Sciatic nerve (tissue), 2 donors: ENCODE measurements at regions not wholly inside any gene's neighbourhood (a gene's known extent, or its start where the extent isn't known, plus 50 kb on each side); places are given as distances from the start of the nearest gene placed in this dataset.
"Not testable (repeated sequence)": the region's sequence is repeated elsewhere in the genome, so short reads cannot be mapped to it uniquely, and the experiment has no call there.

Experiments used
- ATAC-seq: fragments of 200-7000 bp; cut with Tn5 transposase; one replicate; pipeline ENCODE4 v1.9.1; 2020; ENCODE audit warnings: mild to moderate bottlenecking, moderate library complexity
- DNase-seq: peaks from one replicate; pipeline ENCODE4 v3.0.0-alpha.2; 2020; ENCODE audit warnings: low spot score
- intact Hi-C: fragments of 100-400 bp; cut with DNase I; formaldehyde crosslinking; loops from one replicate; pipeline ENCODE4 v1.14.2; 2022
- donor health status: DM: no; HTN: no; CAD: no.
- donor health status: DM: no; HTN: no; CAD: no.

GRCh38 chr14:43308421-43309110, 1198.5 kb downstream of the FSCB start:
- intact Hi-C loops = no loop called here
- ATAC-seq (no peak), DNase-seq (no peak)

GRCh38 chr14:43307836-43308235, 1199.2 kb downstream of the FSCB start:
- DNase-seq (no peak), ATAC-seq (no peak)
- intact Hi-C loops = no loop called here

- intact Hi-C loops = no loop called here
- no peak for ATAC-seq
- DNase-seq = no peak
Observed at GRCh38 chr14:43306053-43306452, 1201.0 kb downstream of the FSCB start.

GRCh38 chr14:43297794-43298193, 1209.3 kb downstream of the FSCB start:
- intact Hi-C loops = no loop called here
- ATAC-seq = no peak

GRCh38 chr14:43296061-43296460, 1211.0 kb downstream of the FSCB start:
- ATAC-seq, intact Hi-C loops, DNase-seq: not testable (repeated sequence)

More at GRCh38 chr14:43297794-43298193, 1209.3 kb downstream of the FSCB start:
- no peak for DNase-seq

GRCh38 chr14:43285575-43285974, 1221.5 kb downstream of the FSCB start:
- intact Hi-C loops = no loop called here
- ATAC-seq (no peak), DNase-seq (no peak)

GRCh38 chr14:43260056-43260455, 1247.0 kb downstream of the FSCB start:
- intact Hi-C loops = no loop called here
- ATAC-seq (no peak), DNase-seq (no peak)

GRCh38 chr14:43258396-43258795, 1248.7 kb downstream of the FSCB start:
- intact Hi-C loops = no loop called here
- DNase-seq = no peak
- ATAC-seq = no peak

GRCh38 chr14:43256996-43257395, 1250.1 kb downstream of the FSCB start:
- intact Hi-C loops, DNase-seq, ATAC-seq: not testable (repeated sequence)

- no peak for ATAC-seq
- no peak for DNase-seq
- intact Hi-C loops = no loop called here
Observed at GRCh38 chr14:43252866-43253265, 1254.2 kb downstream of the FSCB start.

- no peak for DNase-seq
- intact Hi-C loops = no loop called here
- no peak for ATAC-seq
Observed at GRCh38 chr14:43249591-43249990, 1257.5 kb downstream of the FSCB start.

GRCh38 chr14:43249116-43249515, 1258.0 kb downstream of the FSCB start:
- no peak for ATAC-seq
- DNase-seq = no peak
- intact Hi-C loops = no loop called here

- intact Hi-C loops = no loop called here
- DNase-seq (no peak), ATAC-seq (no peak)
Observed at GRCh38 chr14:43247877-43248276, 1259.2 kb downstream of the FSCB start.

GRCh38 chr14:43244142-43244625, 1262.9 kb downstream of the FSCB start:
- intact Hi-C loops = no loop called here
- no peak for DNase-seq
- no peak for ATAC-seq

GRCh38 chr14:43243168-43243567, 1263.9 kb downstream of the FSCB start:
- no peak for DNase-seq
- intact Hi-C loops = no loop called here
- ATAC-seq = no peak

GRCh38 chr14:43232261-43232660, 1274.8 kb downstream of the FSCB start:
- no peak for DNase-seq
- no peak for ATAC-seq
- intact Hi-C loops = no loop called here

GRCh38 chr14:43215524-43215923, 1291.6 kb downstream of the FSCB start:
- no peak for ATAC-seq
- intact Hi-C loops = no loop called here
- no peak for DNase-seq

- intact Hi-C loops = no loop called here
- ATAC-seq (no peak), DNase-seq (no peak)
Observed at GRCh38 chr14:43207189-43207588, 1299.9 kb downstream of the FSCB start.

GRCh38 chr14:43204816-43205215, 1302.3 kb downstream of the FSCB start:
- ATAC-seq = no peak
- DNase-seq = no peak
- intact Hi-C loops = no loop called here

GRCh38 chr14:43200519-43200918, 1306.6 kb downstream of the FSCB start:
- intact Hi-C loops = no loop called here
- no peak for ATAC-seq
- DNase-seq = no peak

GRCh38 chr14:43198465-43198864, 1308.6 kb downstream of the FSCB start:
- ATAC-seq (no peak), DNase-seq (no peak)
- intact Hi-C loops = no loop called here
